Urinary bladder (tissue), 3 donors: ENCODE measurements at regions not wholly inside any gene's neighbourhood (a gene's known extent, or its start where the extent isn't known, plus 50 kb on each side); places are given as distances from the start of the nearest gene placed in this dataset.

Experiments
- DNase-seq: peaks from one replicate; pipeline ENCODE4 v3.0.0-alpha.2; 2015; ENCODE audit errors: extremely low spot score
- H3K27ac ChIP-seq: one replicate; pipeline ENCODE4 v1.5.1; 2013; ENCODE audit warnings: low read depth, mild to moderate bottlenecking, moderate library complexity
- H3K36me3 ChIP-seq: one replicate; pipeline ENCODE4 v1.6.1; 2013; ENCODE audit warnings: mild to moderate bottlenecking, moderate library complexity; ENCODE audit not compliant: insufficient read depth
- H3K4me1 ChIP-seq: one replicate; pipeline ENCODE4 v1.6.1; 2013; ENCODE audit warnings: mild to moderate bottlenecking, moderate library complexity; ENCODE audit not compliant: insufficient read depth
- H3K4me3 ChIP-seq: one replicate; pipeline ENCODE4 v1.5.1; 2013; ENCODE audit warnings: low read depth, low read length
- WGBS: extraction: QIAGEN DNeasy Blood & Tissue Kit; methylation state at CpG from one replicate; pipeline ENCODE4 v1.1.7; 2013; 5-methylcytosine and 5-hydroxymethylcytosine counted together
- donor health status: healthy with polysubstance abuse.
- donor health status: healthy.

DNA sequence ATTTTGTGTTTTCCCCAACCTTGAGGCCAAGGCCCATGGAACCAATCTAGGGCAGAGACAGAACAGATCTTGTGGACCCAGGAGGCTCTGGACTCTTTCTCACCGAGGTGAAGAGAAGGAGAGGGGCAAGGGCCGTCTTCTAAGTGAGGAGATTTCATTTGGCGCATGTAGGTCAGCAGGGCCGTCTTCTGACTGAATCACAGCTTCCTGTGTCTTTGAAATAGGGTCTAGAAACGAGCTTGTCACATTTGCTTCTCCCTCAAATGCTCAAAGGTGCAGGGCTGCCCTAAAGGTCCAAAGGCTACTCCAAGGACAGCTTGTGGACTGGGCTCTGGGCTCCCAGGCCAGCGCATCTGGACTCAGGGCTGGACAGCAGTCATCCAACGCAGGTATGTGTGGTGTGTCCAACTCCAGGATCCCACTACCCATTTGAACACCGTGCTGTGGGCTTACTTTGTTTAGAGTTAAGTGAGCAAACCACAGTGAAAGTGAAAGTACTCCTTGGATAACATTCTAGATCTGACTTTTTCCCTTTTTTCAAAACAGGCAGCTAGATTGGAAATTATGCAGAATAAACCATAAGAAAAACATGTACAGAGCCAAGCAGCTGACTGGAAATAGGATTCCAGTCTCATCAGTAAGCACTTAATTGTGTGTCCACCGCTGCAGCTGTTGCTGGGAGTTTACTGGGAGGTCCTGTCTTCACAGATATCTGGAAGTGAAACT, 357.0 kb downstream of the GADD45G start:
- H3K4me1 ChIP-seq, result no peaks in the 10 kb centered on the region
- no peak overlapping the region for H3K27ac ChIP-seq
- no peak overlapping the region for H3K4me3 ChIP-seq
- DNase-seq, result no peak
- H3K36me3 ChIP-seq, result no peaks in the 10 kb centered on the region
- WGBS, result 70% methylated on average over 9 of the region's 9 CpGs

DNA sequence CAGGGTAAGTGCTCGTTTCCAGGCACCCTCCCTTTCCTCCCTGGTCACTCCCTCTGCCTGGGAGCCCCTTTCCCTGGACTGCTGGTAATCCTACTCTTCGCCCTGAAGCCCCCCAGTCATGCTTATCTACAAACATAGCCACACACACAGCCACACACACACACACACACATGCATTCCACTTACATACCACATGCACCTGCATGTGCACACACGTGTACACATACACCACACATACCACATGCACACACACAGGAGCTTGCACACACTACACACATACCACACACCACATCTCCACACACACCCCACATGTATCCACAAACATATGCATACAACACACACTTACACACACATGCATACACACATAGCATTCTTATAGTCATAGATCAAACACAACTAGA, 358.5 kb downstream of the GADD45G start:
- no peak for DNase-seq
- Histone ChIP-seq H3K4me3 (no peak overlapping the region), H3K4me1 (no peaks in the 10 kb centered on the region), H3K27ac (no peak overlapping the region), H3K36me3 (no peaks in the 10 kb centered on the region)
- WGBS, result 94% methylated on average over 3 of the region's 3 CpGs

DNA sequence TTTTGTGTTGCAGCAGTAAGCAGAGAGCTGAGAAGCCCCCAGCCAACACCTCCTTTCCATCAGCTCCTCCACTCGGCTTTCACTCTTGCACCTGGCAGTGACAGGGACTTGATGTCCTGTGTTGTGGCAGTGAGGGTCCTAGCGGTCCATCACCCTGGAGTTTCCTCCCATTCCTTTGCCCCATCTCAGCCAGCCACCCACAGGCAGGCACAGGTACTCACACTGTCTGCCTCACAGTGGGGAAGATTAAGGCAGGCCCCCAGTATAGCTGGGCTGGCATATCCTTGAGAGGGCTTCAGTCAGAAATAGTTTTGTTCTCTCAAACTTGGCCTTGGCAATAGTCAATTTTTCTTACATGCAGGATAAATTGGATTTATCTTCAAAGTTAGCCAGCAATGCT, 362.7 kb downstream of the GADD45G start:
- WGBS, result 95% methylated on average over 2 of the region's 2 CpGs
- H3K4me1 ChIP-seq, result no peaks in the 10 kb centered on the region
- no peaks in the 10 kb centered on the region for H3K36me3 ChIP-seq
- DNase-seq, result no peak
- H3K4me3 ChIP-seq, result no peak overlapping the region
- H3K27ac ChIP-seq, result no peak overlapping the region

DNA sequence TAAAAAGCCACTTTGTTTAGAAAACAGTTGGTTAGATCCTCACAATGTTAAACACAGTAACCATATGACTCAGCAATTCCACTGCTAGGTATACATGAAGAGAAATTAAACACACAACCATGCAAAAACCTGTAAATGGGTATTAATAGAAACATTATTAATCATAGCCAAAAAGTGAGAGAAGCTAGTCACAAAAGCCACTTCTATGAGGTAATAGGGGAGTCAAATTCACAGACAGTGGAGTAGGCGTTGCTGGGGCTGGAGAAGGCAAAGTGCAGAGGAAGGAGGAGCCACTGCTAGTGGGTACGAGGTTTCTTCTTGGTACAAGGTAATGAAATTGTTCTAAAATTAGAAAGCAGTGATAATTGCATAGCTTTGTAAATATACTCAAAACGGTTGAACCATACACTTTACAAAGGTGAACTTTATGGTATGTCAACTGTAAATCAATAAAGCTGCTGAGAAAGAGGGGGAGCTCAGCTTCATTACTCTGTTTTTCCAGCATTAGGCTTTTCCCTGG, 364.4 kb downstream of the GADD45G start:
- DNase-seq, result no peak
- no peaks in the 10 kb centered on the region for H3K36me3 ChIP-seq
- H3K27ac ChIP-seq, result no peak overlapping the region
- no peaks in the 10 kb centered on the region for H3K4me1 ChIP-seq
- WGBS, result 33% methylated on average over 3 of the region's 3 CpGs
- H3K4me3 ChIP-seq, result no peak overlapping the region

DNA sequence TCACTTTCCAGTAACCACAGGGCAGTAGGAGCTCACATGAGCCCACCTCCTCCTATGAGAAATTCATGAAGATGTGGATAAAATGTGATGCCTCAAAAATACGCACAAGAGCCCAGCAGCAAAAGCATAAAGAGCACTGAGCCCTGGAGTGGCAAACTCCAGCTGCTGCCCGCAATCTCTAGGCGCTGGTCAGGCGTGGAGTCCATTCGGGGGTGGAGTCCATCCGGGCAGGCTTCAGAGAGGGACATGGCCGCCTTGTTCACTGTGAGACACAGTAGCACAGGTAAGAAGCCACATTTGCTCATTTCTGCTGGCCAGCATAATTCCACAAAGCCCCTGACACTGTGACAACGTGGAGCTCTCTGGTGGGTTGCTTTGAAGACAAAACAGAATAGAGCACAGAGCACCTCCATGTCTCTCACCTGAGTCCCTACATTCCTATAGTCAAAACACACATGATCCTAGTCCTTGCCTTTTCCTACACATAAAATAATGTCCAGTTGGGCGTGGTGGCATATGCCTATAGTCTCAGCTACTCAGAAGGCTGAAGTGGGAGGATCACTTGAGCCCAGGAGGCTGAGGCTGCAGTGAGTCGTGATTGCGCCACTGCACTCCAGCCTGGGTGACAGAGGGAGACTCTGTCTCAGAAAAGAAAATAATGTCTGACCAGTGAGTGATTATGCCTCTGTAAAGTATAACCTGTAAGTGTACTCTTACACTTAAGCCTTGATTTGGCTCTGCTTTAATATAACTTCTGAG, 365.2 kb downstream of the GADD45G start:
- H3K4me1 ChIP-seq, result no peaks in the 10 kb centered on the region
- WGBS, result 91% methylated on average over 11 of the region's 11 CpGs
- H3K4me3 ChIP-seq, result no peak overlapping the region
- DNase-seq, result no peak
- no peak overlapping the region for H3K27ac ChIP-seq
- no peaks in the 10 kb centered on the region for H3K36me3 ChIP-seq

DNA sequence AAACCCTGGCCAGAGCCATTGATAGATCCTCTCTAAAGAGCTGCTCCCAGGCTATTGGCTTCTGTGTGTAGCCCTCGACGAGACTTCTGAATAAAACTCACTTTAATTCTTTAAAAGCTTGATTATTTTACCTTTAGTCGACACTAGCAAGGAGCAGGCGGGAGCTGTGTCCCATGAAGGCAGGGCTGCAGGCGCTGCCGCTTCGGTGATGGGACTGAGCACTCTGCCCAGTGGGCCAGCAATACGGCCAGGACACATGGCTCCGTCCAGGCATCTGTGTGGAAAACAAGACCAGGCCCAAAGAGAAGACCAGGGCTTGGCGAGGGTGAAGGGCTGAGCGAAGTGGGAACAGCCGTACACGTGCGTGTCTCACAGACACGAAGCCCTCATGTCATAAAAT, 365.9 kb downstream of the GADD45G start:
- WGBS, result 94% methylated on average over 15 of the region's 15 CpGs

DNA sequence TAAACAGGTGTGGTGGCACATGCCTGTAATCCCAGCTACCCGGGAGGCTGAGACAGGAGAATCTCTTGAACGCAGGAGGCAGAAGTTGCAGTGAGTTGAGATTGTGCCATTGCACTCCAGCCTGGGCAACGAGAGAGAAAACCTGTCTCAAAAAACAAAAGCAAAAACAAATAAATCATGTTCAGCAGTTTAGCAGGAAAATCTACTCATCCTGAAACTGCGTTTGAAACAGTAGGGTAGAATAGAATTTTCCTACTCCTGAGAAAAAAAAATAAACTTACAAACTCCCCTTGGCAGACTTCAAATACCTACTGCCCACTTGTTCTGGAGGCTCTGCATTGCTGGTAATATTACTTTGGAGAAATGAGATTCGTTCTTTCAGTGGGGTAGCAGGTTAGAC, 367.7 kb downstream of the GADD45G start:
- Histone ChIP-seq H3K4me1 (no peaks in the 10 kb centered on the region), H3K27ac (no peak overlapping the region), H3K36me3 (no peaks in the 10 kb centered on the region), H3K4me3 (no peak overlapping the region)
- WGBS, result 91% methylated on average over 5 of the region's 5 CpGs
- DNase-seq, result no peak

More for the DNA sequence above, 365.9 kb downstream of the GADD45G start:
- H3K27ac ChIP-seq, result no peak overlapping the region
- DNase-seq, result no peak
- no peaks in the 10 kb centered on the region for H3K4me1 ChIP-seq
- H3K4me3 ChIP-seq, result no peak overlapping the region
- H3K36me3 ChIP-seq, result no peaks in the 10 kb centered on the region

DNA sequence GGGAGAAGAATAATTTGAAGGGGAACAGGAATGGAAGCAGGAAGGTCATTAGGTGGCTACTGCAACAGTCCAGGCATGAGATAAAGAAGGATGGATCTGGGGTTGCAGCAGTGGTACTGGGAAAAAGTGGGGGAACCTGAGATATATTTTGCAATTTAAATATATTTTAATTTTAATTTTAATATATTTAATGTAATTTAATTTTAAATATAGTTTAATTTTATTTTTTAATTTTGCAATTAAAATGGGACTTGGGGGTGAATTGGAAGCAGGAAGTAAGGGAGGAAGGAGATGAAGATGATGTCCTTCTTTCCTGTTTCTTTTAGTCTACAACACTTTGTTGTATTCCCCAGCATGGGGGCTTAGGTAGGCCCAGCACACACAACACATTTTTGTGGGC, 369.8 kb downstream of the GADD45G start:
- H3K36me3 ChIP-seq, result no peaks in the 10 kb centered on the region
- H3K4me1 ChIP-seq, result no peaks in the 10 kb centered on the region
- no peak overlapping the region for H3K4me3 ChIP-seq
- H3K27ac ChIP-seq, result no peak overlapping the region
- no peak for DNase-seq

DNA sequence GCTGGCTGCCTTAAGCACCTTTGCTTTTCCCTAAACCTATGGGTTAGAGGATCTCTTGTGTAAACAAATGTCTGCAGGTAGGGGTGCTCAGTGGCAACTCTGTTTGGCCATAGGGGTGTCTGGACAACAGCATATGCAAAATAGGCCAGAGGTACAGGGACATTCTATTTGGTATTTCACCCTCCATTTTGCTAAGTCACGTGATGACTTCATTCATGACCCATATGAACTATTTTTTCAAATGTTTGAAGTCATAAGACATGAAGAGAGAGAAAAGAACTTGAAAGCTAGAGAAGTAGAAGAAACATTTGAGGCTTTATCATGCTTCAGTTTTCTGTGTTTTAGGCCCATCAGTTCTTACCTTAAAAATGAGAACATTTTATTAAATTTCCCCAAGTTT, 370.2 kb downstream of the GADD45G start:
- H3K36me3 ChIP-seq, result no peaks in the 10 kb centered on the region
- no peak overlapping the region for H3K27ac ChIP-seq
- DNase-seq, result no peak
- no peaks in the 10 kb centered on the region for H3K4me1 ChIP-seq
- H3K4me3 ChIP-seq, result no peak overlapping the region
- WGBS, result 95% methylated on average over 1 of the region's 1 CpG

DNA sequence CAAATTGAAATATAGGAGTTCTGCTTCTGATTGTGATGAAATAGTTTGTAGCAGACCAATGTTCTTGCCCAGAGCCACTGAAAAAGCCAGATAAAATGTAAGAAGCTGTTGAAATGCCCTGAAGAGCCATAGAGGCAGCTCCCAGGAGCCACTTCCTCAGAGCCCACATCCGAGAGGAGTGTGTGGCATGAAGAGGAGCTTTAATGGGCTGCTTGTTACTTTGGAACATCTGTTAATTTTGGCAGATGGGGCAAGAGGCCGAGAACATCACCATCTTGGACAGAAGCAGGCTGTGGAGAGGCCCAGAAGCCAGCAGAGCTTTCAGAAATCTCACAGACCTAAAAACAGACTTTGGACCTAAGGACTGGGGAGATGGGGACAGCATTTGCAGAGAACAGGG, 370.8 kb downstream of the GADD45G start:
- no peak for DNase-seq
- Histone ChIP-seq H3K36me3 (no peaks in the 10 kb centered on the region), H3K4me3 (no peak overlapping the region), H3K4me1 (no peaks in the 10 kb centered on the region), H3K27ac (no peak overlapping the region)
- WGBS, result 64% methylated on average over 2 of the region's 2 CpGs

DNA sequence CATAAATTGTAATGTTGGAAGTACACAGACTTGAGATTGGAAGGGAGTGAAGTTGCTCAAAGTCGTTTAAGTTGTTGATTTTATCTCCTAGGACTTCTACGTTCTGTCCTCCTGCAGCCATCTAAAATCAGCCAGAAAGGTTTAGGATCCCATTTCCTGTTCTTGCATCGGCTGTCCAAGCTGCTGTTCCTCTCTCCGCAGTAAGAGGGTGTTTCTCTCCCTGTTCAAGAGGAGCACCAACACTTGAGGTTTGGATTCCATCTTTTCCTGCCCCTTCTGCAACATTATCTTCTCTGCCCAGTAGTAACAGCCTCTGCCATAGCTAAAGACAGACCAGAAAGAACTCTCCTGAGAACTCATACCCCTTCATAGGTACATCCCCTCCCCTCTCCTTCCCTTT, 373.4 kb downstream of the GADD45G start:
- 20% methylated on average over 4 of the region's 4 CpGs for WGBS
- H3K27ac ChIP-seq, result no peak overlapping the region
- no peaks in the 10 kb centered on the region for H3K36me3 ChIP-seq
- DNase-seq, result no peak
- H3K4me3 ChIP-seq, result no peak overlapping the region
- H3K4me1 ChIP-seq, result no peaks in the 10 kb centered on the region

DNA sequence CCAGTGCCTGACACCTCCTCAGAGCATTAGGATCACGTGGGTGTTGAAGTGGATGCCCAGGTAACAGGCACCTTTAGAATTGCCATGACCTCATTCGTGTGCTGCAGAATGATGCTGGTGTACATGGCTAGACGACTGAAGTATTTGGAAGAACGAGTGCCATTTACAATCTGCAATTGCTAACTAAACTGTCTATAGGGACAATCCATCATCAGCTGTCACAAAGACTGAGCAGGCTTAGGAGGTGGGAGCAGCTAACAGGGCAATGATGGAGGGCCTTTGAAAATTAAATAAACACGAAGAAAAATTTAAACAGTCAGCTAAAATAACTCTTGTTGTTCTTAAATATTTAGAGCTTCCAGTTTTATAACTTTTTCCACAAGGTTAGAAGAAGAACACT, 375.8 kb downstream of the GADD45G start:
- no peak overlapping the region for H3K4me3 ChIP-seq
- no peaks in the 10 kb centered on the region for H3K4me1 ChIP-seq
- 71% methylated on average over 5 of the region's 5 CpGs for WGBS
- no peak overlapping the region for H3K27ac ChIP-seq
- H3K36me3 ChIP-seq, result no peaks in the 10 kb centered on the region
- DNase-seq, result no peak

DNA sequence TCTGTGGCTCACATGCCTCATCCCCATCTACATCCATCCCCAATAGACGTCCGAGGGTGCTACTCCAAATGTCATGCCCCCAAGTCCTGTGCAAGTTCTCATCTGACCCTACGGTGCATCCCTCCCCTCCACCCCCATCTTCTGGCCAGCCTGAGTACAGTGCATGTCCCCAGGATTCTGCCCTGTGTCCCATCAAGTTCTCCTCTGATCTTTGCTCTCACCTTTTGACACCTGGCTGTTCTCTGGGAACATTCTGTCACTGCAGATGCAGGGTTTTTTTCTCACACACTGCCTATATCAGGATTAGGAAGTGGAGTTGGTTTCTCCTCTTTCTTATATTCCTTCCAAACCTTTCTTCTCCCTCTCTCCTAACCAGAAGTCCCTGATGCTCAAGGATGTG, 377.2 kb downstream of the GADD45G start:
- WGBS, result 74% methylated on average over 3 of the region's 3 CpGs
- no peaks in the 10 kb centered on the region for H3K36me3 ChIP-seq
- H3K27ac ChIP-seq, result no peak overlapping the region
- H3K4me1 ChIP-seq, result no peaks in the 10 kb centered on the region
- no peak for DNase-seq
- H3K4me3 ChIP-seq, result no peak overlapping the region

DNA sequence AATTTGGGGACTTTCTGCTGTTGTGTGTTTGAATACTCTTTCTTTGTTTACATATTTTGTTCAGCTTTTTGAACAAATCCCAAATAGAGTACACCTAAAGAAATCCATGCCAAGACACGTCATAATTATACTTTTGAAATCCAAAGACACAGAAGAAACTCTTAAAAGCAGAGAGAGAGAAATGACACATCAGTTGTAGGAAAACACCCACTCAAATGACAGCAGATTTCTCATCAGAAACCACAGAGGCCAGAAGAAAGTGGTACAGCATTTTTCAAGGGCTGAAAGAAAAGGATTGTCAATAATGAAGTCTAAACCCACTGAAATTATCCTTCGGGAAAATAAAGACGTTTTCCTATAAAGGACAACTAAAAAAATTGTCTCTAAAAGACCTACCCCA, 378.6 kb downstream of the GADD45G start:
- WGBS, result 85% methylated on average over 3 of the region's 3 CpGs
- no peak for DNase-seq
- H3K36me3 ChIP-seq, result no peaks in the 10 kb centered on the region
- H3K27ac ChIP-seq, result no peak overlapping the region
- no peak overlapping the region for H3K4me3 ChIP-seq
- H3K4me1 ChIP-seq, result no peaks in the 10 kb centered on the region
